Hematopoietic multipotent progenitor cell treated with erythropoietin and hydrocortisone succinate and interleukin-3 and kit ligand, for 4 days (in vitro differentiated cells): ENCODE measurements at regions not wholly inside any gene's neighbourhood (a gene's known extent, or its start where the extent isn't known, plus 50 kb on each side); places are given as distances from the start of the nearest gene placed in this dataset.
"Not testable (repeated sequence)": the region's sequence is repeated elsewhere in the genome, so short reads cannot be mapped to it uniquely, and the experiment has no call there.

Source experiments
- DNase-seq: peaks from one replicate; pipeline ENCODE4 v3.0.0-alpha.2; 2015

- no peak for DNase-seq
These were observed 71.4 kb downstream of the TLR4 start for GRCh38 chr9:117775591-117775990.

GRCh38 chr9:117777823-117778222, 73.6 kb downstream of the TLR4 start:
- peak; percentile 35 for DNase-seq

- peak; percentile 71 for DNase-seq
These were observed 75.6 kb downstream of the TLR4 start for GRCh38 chr9:117779760-117780159.

- DNase-seq: peak; percentile 86
These were observed 79.0 kb downstream of the TLR4 start for GRCh38 chr9:117782931-117783788.

GRCh38 chr9:117783828-117784227, 79.6 kb downstream of the TLR4 start:
- DNase-seq: peak; percentile 54

- DNase-seq: no peak
These were observed 80.8 kb downstream of the TLR4 start for GRCh38 chr9:117784996-117785395.

- DNase-seq: no peak
These were observed 83.5 kb downstream of the TLR4 start for GRCh38 chr9:117787746-117788145.

- DNase-seq: no peak
These were observed 91.1 kb downstream of the TLR4 start for GRCh38 chr9:117795271-117795670.

GRCh38 chr9:117796681-117797080, 92.5 kb downstream of the TLR4 start:
- no peak for DNase-seq

GRCh38 chr9:117800389-117800788, 96.2 kb downstream of the TLR4 start:
- no peak for DNase-seq

- DNase-seq: no peak
These were observed 105.5 kb downstream of the TLR4 start for GRCh38 chr9:117809751-117810150.

- no peak for DNase-seq
These were observed 111.1 kb downstream of the TLR4 start for GRCh38 chr9:117815315-117815714.

GRCh38 chr9:117815948-117816347, 111.7 kb downstream of the TLR4 start:
- no peak for DNase-seq

GRCh38 chr9:117821954-117822353, 117.8 kb downstream of the TLR4 start:
- no peak for DNase-seq

- DNase-seq: no peak
These were observed 119.4 kb downstream of the TLR4 start for GRCh38 chr9:117823576-117823975.

GRCh38 chr9:117825609-117826347, 121.6 kb downstream of the TLR4 start:
- DNase-seq: peak; percentile 92

GRCh38 chr9:117826837-117827236, 122.6 kb downstream of the TLR4 start:
- peak; percentile 41 for DNase-seq

- DNase-seq: no peak
These were observed 123.3 kb downstream of the TLR4 start for GRCh38 chr9:117827456-117827855.

- no peak for DNase-seq
These were observed 124.3 kb downstream of the TLR4 start for GRCh38 chr9:117828466-117828865.

GRCh38 chr9:117835798-117836197, 131.6 kb downstream of the TLR4 start:
- no peak for DNase-seq

- no peak for DNase-seq
These were observed 135.7 kb downstream of the TLR4 start for GRCh38 chr9:117839862-117840261.

- DNase-seq: not testable (repeated sequence)
These were observed 147.7 kb downstream of the TLR4 start for GRCh38 chr9:117851836-117852461.

- DNase-seq: no peak
These were observed 154.4 kb downstream of the TLR4 start for GRCh38 chr9:117858561-117858960.

GRCh38 chr9:117860849-117861248, 156.6 kb downstream of the TLR4 start:
- DNase-seq: no peak
